Frontal cortex (tissue), 3 donors: ENCODE measurements at regions not wholly inside any gene's neighbourhood (a gene's known extent, or its start where the extent isn't known, plus 50 kb on each side); places are given as distances from the start of the nearest gene placed in this dataset.
"Not testable (repeated sequence)": the region's sequence is repeated elsewhere in the genome, so short reads cannot be mapped to it uniquely, and the experiment has no call there.

ENCODE experiments used
- DNase-seq, 2 donors: peaks; one replicate each; pipeline ENCODE4 v3.0.0; 2012; ENCODE audit warnings: low spot score in 2 of 2
- FAIRE-seq: peaks from 2 replicates; lab custom pipeline; 2012; peaks lifted over from hg19 to GRCh38; lab: Jason Lieb, UNC
- donor health status: control.
- donor health status: control.
- donor health status: control.

- FAIRE-seq = no peak
- no peak for DNase-seq
These were observed 140.5 kb downstream of the TFAP2B start for GRCh38 chr6:50959081-50959641.

DNA sequence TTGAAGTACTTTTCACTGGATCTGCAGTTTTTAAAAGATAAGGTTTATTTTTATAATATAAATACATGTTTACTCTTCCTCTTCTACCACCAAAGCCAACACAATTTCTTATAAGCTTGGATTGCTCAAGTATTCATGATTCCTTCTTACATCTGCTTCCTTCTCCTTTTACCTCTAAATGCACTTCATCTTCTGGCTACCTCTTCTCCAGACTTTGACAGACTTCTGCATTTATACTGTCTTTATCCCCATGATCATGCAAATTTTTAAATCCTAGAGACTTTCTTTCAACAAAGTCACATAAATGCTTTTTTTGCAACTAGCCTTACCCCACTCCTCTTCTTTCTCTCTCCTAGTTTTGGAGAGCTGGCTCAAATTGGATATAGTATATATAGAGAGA is 142.9 kb downstream of the TFAP2B start:
- FAIRE-seq (no peak), DNase-seq (no peak)

GRCh38 chr6:50962213-50962759 is 143.6 kb downstream of the TFAP2B start:
- DNase-seq (no peak), FAIRE-seq (no peak)

DNA sequence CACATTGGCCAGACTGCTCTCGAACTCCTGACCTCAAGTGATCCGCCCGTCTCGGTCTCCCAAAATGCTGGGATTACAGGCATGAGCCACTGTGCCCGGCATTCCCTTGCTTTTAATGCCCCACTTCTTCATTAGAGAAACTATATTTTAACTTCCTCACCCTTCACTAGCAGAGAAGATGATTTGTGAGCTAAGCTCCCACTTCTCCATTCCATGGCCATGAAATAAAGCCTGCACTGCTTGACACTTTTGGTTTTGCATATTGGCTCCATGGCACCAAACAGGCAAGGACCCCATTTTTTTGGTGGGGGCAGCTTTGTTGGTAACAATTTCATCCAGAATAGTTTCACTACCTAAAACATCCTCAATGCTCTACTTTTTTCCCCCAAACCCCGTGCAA is 145.3 kb downstream of the TFAP2B start:
- DNase-seq (no peak), FAIRE-seq (no peak)

GRCh38 chr6:50965495-50965894 is 146.8 kb downstream of the TFAP2B start:
- no peak for DNase-seq
- no peak for FAIRE-seq

DNA sequence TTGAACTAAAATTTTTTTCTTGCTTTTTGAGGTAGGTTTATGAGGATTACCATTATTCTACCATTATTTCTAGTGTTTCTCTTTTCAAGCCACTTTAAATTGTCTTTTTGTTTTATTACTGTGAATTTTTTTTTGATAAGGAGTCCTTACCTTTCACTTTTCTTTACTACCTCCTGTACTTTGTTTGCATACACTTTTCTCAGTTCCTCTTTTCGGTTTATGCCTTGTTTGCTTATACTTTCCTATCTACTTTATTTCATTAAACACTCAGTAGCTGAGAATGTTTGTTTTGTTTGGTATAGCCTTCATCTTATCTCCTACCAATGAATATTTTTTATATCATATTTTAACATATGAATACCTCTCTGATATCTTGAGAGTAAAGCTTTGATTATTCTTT is 147.9 kb downstream of the TFAP2B start:
- FAIRE-seq = no peak
- no peak for DNase-seq

- FAIRE-seq = no peak
- DNase-seq = no peak
These were observed 148.3 kb downstream of the TFAP2B start for GRCh38 chr6:50966986-50967385.

DNA sequence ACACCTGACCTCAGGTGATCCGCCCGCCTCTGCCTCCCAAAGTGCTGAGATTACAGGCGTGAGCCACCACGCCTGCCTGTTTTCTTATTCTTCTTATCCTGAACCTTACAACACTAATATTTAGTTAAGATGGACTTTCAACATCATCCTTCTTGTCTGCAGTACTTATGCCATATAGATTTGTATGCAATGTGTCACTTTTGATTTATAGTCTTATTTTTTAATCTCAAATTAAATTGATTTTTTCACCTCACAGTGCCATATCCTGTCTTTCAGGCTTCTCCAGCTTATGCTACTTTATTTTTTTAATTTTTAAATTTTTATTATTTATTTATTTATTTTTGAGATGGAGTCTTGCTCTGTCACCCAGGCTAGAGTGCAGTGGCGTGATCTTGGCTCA is 149.6 kb downstream of the TFAP2B start:
- DNase-seq, FAIRE-seq: not testable (repeated sequence)

GRCh38 chr6:50970908-50971307 is 152.2 kb downstream of the TFAP2B start:
- DNase-seq (no peak), FAIRE-seq (no peak)

- FAIRE-seq = no peak
- no peak for DNase-seq
These were observed 154.8 kb downstream of the TFAP2B start for GRCh38 chr6:50973464-50973863.

DNA sequence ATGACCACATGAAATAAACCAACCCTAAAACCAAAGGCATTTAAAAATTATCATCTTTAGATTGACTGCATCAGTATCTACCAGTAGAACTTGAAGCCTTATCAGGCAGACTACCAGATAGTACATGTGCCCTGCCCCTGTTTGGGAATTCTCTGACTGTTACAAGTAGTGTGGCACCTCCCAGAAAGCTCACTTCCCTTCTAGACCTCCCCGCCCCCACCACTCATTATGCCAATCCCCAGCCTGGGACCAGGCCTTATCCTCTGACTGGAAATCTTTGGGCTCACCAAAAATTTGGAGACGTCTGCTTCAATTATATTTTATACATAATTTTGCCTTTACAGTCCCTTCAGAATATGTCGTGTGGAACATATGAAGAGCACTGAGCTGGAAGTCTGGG is 155.6 kb downstream of the TFAP2B start:
- DNase-seq (no peak), FAIRE-seq (no peak)

GRCh38 chr6:50975216-50975615 is 156.5 kb downstream of the TFAP2B start:
- FAIRE-seq = no peak
- DNase-seq = no peak

GRCh38 chr6:50976907-50977306 is 158.2 kb downstream of the TFAP2B start:
- no peak for DNase-seq
- FAIRE-seq = peak; percentile 10

- DNase-seq = no peak
- no peak for FAIRE-seq
These were observed 159.1 kb downstream of the TFAP2B start for GRCh38 chr6:50977796-50978195.

DNA sequence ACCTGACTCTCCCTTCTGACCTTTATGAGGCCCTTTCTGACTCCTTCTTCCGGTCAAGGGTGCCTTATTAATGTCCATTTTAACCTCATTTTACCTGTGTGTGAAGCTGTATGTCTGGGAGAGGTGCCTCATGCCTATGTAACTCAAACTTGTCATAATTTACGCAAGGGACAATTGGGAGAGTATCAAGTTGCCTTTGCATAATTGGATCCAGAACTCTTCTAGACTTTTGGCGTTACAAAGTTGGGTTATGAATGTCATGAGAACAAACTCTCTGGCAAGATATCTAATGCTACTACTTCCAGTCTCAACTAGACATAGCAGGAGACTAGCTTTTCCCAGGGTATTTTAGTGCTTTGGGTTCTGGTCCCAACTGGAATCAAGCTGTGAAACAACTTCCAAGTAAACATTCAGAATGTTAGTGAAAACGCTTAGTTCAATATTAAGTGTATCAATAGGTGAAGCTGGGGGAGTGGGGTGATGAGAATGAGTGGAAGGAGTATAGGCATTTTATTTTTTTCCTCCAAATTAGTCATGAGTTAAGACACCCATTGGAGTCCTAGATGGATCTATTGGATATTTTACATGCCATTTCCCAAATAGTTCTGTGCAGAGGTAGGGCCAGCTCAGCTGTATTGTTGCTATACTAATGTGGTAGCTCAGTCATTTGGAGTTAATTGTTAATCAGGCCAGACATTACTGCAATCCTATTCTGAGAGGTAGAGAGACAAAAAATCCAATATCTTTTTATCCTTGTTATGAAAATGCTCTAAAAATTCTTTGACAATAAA is 159.9 kb downstream of the TFAP2B start:
- FAIRE-seq (no peak), DNase-seq (no peak)

GRCh38 chr6:50979171-50979525 is 160.5 kb downstream of the TFAP2B start:
- no peak for FAIRE-seq
- DNase-seq = no peak

- DNase-seq (no peak), FAIRE-seq (no peak)
These were observed 165.5 kb downstream of the TFAP2B start for GRCh38 chr6:50984135-50984534.

- DNase-seq = no peak
- no peak for FAIRE-seq
These were observed 167.6 kb downstream of the TFAP2B start for GRCh38 chr6:50986319-50986718.

GRCh38 chr6:50989123-50989522 is 170.5 kb downstream of the TFAP2B start:
- FAIRE-seq = no peak

GRCh38 chr6:50990750-50991446 is 172.2 kb downstream of the TFAP2B start:
- DNase-seq = no peak
- FAIRE-seq = no peak

More at GRCh38 chr6:50989123-50989522, 170.5 kb downstream of the TFAP2B start:
- no peak for DNase-seq

- FAIRE-seq = no peak
- no peak for DNase-seq
These were observed 173.6 kb downstream of the TFAP2B start for GRCh38 chr6:50992232-50992631.
